Testis (tissue), 2 donors: ENCODE measurements at regions not wholly inside any gene's neighbourhood (a gene's known extent, or its start where the extent isn't known, plus 50 kb on each side); places are given as distances from the start of the nearest gene placed in this dataset.

ENCODE experiments used
- DNase-seq: peaks from one replicate; pipeline ENCODE4 v3.0.0-alpha.2; 2019
- H3K27ac ChIP-seq, 2 donors: fragments of 200-600 bp; sonication (generic); one replicate each; pipeline ENCODE4 v1.5.1; 2019
- H3K27me3 ChIP-seq: fragments of 200-600 bp; sonication (generic); one replicate; pipeline ENCODE4 v1.5.1; 2019
- H3K36me3 ChIP-seq: fragments of 200-600 bp; sonication (generic); one replicate; pipeline ENCODE4 v1.5.1; 2017; ENCODE audit warnings: low read depth; ENCODE audit errors: missing control alignments
- H3K4me1 ChIP-seq: fragments of 200-600 bp; sonication (generic); one replicate; pipeline ENCODE4 v1.5.1; 2019
- H3K4me3 ChIP-seq, 2 donors: fragments of 200-600 bp; sonication (generic); one replicate each; pipeline ENCODE4 v1.5.1; 2017 to 2019
- H3K9me3 ChIP-seq: fragments of 200-600 bp; sonication (generic); one replicate; pipeline ENCODE4 v1.5.1; 2017
- CTCF ChIP-seq, 3 experiments: fragments of 450-650 bp in 2 of 3; fragments of 200-600 bp in 1 of 3; sonication (generic) in 1 of 3; IDR thresholded peaks; one replicate each; pipeline ENCODE4 v1.5.1; 2016 to 2019; ENCODE audit warnings: antibody characterized with exemption in 3 of 3, mild to moderate bottlenecking in 2 of 3, moderate library complexity in 1 of 3
- POLR2A ChIP-seq: fragments of 450-650 bp; IDR thresholded peaks from one replicate; pipeline ENCODE4 v1.6.1; 2017; ENCODE audit warnings: antibody characterized with exemption, mild to moderate bottlenecking, moderate library complexity
- WGBS, 2 donors: methylation state at CpG; one replicate each; pipeline ENCODE4 v1.1.5; 2018; 5-methylcytosine and 5-hydroxymethylcytosine counted together
- intact Hi-C: fragments of 100-400 bp; cut with DNase I; formaldehyde crosslinking; loops from one replicate; pipeline ENCODE4 v1.15.1; 2023; ENCODE audit warnings: low total_unique reads

GRCh38 chr12:58386136-58386535 lies 444.8 kb downstream of the ATP23 start:
- 90 to 92% methylated on average over 2 of the region's 2 CpGs for WGBS, 2 donors
- intact Hi-C loops = no loop called here
- Histone ChIP-seq H3K9me3 (no peaks in the 10 kb centered on the region), H3K36me3 (no peaks in the 10 kb centered on the region), H3K4me1 (no peaks in the 10 kb centered on the region), H3K27me3 (no peaks in the 10 kb centered on the region), H3K27ac (no peak overlapping the region), H3K4me3 (no peak overlapping the region)
- no peak for TF ChIP-seq CTCF (IDR thresholded peaks at IDR 0.05)
- TF ChIP-seq POLR2A = no peak
- no peak for DNase-seq

- no peak for DNase-seq
Observed at GRCh38 chr12:58387199-58387598, 445.8 kb downstream of the ATP23 start.

GRCh38 chr12:58388261-58388660 lies 446.9 kb downstream of the ATP23 start:
- Histone ChIP-seq H3K27ac (no peak overlapping the region), H3K9me3 (no peaks in the 10 kb centered on the region), H3K4me3 (no peak overlapping the region), H3K27me3 (no peaks in the 10 kb centered on the region), H3K4me1 (no peaks in the 10 kb centered on the region), H3K36me3 (no peaks in the 10 kb centered on the region)
- WGBS, 2 donors = 74 to 79% methylated on average over 2 of the region's 2 CpGs
- TF ChIP-seq POLR2A (no peak), CTCF (IDR thresholded peaks at IDR 0.05) (no peak)
- no peak for DNase-seq
- intact Hi-C loops = no loop called here

More at GRCh38 chr12:58387199-58387598, 445.8 kb downstream of the ATP23 start:
- H3K4me3 ChIP-seq = no peak overlapping the region
- TF ChIP-seq CTCF (IDR thresholded peaks at IDR 0.05) = no peak
- no peaks in the 10 kb centered on the region for H3K4me1 ChIP-seq
- intact Hi-C loops = no loop called here
- H3K36me3 ChIP-seq = no peaks in the 10 kb centered on the region
- H3K27ac ChIP-seq = no peak overlapping the region
- H3K27me3 ChIP-seq = no peaks in the 10 kb centered on the region
- H3K9me3 ChIP-seq = no peaks in the 10 kb centered on the region
- WGBS, 2 donors = 75 to 96% methylated on average over 2 of the region's 2 CpGs

GRCh38 chr12:58393152-58393551 lies 451.8 kb downstream of the ATP23 start:
- Histone ChIP-seq H3K4me3 (no peak overlapping the region), H3K9me3 (no peaks in the 10 kb centered on the region), H3K27ac (no peak overlapping the region), H3K4me1 (no peaks in the 10 kb centered on the region), H3K27me3 (no peaks in the 10 kb centered on the region), H3K36me3 (no peaks in the 10 kb centered on the region)
- no peak for DNase-seq
- TF ChIP-seq POLR2A = no peak
- no peak for TF ChIP-seq CTCF (IDR thresholded peaks at IDR 0.05)
- 92 to 93% methylated on average over 3 of the region's 3 CpGs for WGBS, 2 donors
- intact Hi-C loops = no loop called here

- no peaks in the 10 kb centered on the region for H3K4me1 ChIP-seq
Observed at GRCh38 chr12:58395056-58395455, 453.7 kb downstream of the ATP23 start.

More at GRCh38 chr12:58395056-58395455, 453.7 kb downstream of the ATP23 start:
- Histone ChIP-seq H3K9me3 (no peaks in the 10 kb centered on the region), H3K36me3 (no peaks in the 10 kb centered on the region), H3K27ac (no peak overlapping the region), H3K27me3 (no peaks in the 10 kb centered on the region), H3K4me3 (no peak overlapping the region)
- WGBS, 2 donors = 88 to 89% methylated on average over 3 of the region's 3 CpGs
- intact Hi-C loops = no loop called here
- no peak for TF ChIP-seq CTCF (IDR thresholded peaks at IDR 0.05)
- TF ChIP-seq POLR2A = no peak
- no peak for DNase-seq
